C4-2B (cell line): ENCODE measurements at regions not wholly inside any gene's neighbourhood (a gene's known extent, or its start where the extent isn't known, plus 50 kb on each side); places are given as distances from the start of the nearest gene placed in this dataset.

Source experiments
- H3K27ac ChIP-seq: fragments of 450-650 bp; 2 replicates; pipeline ENCODE4 v1.5.1; 2017
- ZFX ChIP-seq: fragments of 450-650 bp; IDR thresholded peaks from 2 replicates; pipeline ENCODE4 v1.6.1; 2017
- TF ChIP-seq, protein P1 (sequence below): fragments of 450-650 bp; conservative IDR thresholded peaks from 2 replicates; pipeline ENCODE4 v1.5.1; 2017; ENCODE audit warnings: mild to moderate bottlenecking

GRCh38 chr6:126285871-126286365 is 54.0 kb upstream of the CENPW start:
- no peak overlapping the region for H3K27ac ChIP-seq
- TF ChIP-seq, protein P1, sequence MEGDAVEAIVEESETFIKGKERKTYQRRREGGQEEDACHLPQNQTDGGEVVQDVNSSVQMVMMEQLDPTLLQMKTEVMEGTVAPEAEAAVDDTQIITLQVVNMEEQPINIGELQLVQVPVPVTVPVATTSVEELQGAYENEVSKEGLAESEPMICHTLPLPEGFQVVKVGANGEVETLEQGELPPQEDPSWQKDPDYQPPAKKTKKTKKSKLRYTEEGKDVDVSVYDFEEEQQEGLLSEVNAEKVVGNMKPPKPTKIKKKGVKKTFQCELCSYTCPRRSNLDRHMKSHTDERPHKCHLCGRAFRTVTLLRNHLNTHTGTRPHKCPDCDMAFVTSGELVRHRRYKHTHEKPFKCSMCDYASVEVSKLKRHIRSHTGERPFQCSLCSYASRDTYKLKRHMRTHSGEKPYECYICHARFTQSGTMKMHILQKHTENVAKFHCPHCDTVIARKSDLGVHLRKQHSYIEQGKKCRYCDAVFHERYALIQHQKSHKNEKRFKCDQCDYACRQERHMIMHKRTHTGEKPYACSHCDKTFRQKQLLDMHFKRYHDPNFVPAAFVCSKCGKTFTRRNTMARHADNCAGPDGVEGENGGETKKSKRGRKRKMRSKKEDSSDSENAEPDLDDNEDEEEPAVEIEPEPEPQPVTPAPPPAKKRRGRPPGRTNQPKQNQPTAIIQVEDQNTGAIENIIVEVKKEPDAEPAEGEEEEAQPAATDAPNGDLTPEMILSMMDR: no peak
- no peak for TF ChIP-seq ZFX
